HL-60 (cell line): ENCODE measurements at regions not wholly inside any gene's neighbourhood (a gene's known extent, or its start where the extent isn't known, plus 50 kb on each side); places are given as distances from the start of the nearest gene placed in this dataset.

Experiments used
- DNase-seq, 2 experiments: peaks; one replicate each; pipeline ENCODE4 v3.0.0-alpha.2; 2010 to 2020; ENCODE audit warnings: low read depth in 1 of 2, low spot score in 1 of 2
- H3K27ac ChIP-seq: fragments of 250-450 bp; sonication (Bioruptor Pico); replicated peaks from 2 replicates; pipeline ENCODE4 v1.5.1; 2020; ENCODE audit warnings: mild to moderate bottlenecking, moderate library complexity
- H3K27me3 ChIP-seq: fragments of 250-450 bp; sonication (Bioruptor Pico); 2 replicates; pipeline ENCODE4 v1.5.1; 2021; ENCODE audit warnings: mild to moderate bottlenecking, moderate library complexity; ENCODE audit not compliant: insufficient read depth, poor library complexity, severe bottlenecking
- H3K4me3 ChIP-seq: replicated peaks from 2 replicates; pipeline ENCODE4 v1.5.1; 2011; ENCODE audit warnings: mild to moderate bottlenecking, control low read depth, low read length; ENCODE audit not compliant: insufficient read depth
- CTCF ChIP-seq: IDR thresholded peaks from one replicate; pipeline ENCODE4 v1.5.1; 2011; ENCODE audit warnings: low read length, control low read depth, inconsistent platforms; ENCODE audit not compliant: insufficient read depth
- GABPA ChIP-seq: IDR thresholded peaks from 2 replicates; pipeline ENCODE4 v1.6.1; 2012; ENCODE audit warnings: low read depth
- POLR2AphosphoS5 ChIP-seq: IDR thresholded peaks from 2 replicates; pipeline ENCODE4 v1.6.1; 2012; ENCODE audit warnings: low read depth
- REST ChIP-seq: IDR thresholded peaks from 2 replicates; pipeline ENCODE4 v1.6.1; 2012; ENCODE audit warnings: low read depth; ENCODE audit not compliant: insufficient replicate concordance
- SPI1 ChIP-seq: IDR thresholded peaks from 2 replicates; pipeline ENCODE4 v1.6.1; 2012; ENCODE audit warnings: low read depth, mild to moderate bottlenecking, borderline replicate concordance

GRCh38 chr16:51003850-51004566 is 147.1 kb downstream of the SALL1 start:
- H3K27me3 ChIP-seq: no peaks in the 10 kb centered on the region
- H3K27ac ChIP-seq: no peak overlapping the region
- TF ChIP-seq GABPA (no peak), POLR2AphosphoS5 (no peak)
- H3K4me3 ChIP-seq: no peak overlapping the region
- no peak for DNase-seq

- H3K27me3 ChIP-seq: peaks cover 3% of the 10 kb centered on the region
- DNase-seq: no peak
- TF ChIP-seq GABPA: no peak
- TF ChIP-seq POLR2AphosphoS5: no peak
- TF ChIP-seq REST: no peak
- no peak for TF ChIP-seq CTCF
- TF ChIP-seq SPI1: no peak
- no peak overlapping the region for H3K27ac ChIP-seq
- H3K4me3 ChIP-seq: no peak overlapping the region
Observed at GRCh38 chr16:51002881-51003490, 148.1 kb downstream of the SALL1 start.

GRCh38 chr16:50999181-50999580 is 151.9 kb downstream of the SALL1 start:
- DNase-seq: no peak
- no peak overlapping the region for H3K4me3 ChIP-seq
- no peak overlapping the region for H3K27ac ChIP-seq
- TF ChIP-seq POLR2AphosphoS5 (no peak), CTCF (no peak), REST (no peak), GABPA (no peak), SPI1 (no peak)
- H3K27me3 ChIP-seq: peaks cover 3% of the 10 kb centered on the region

- TF ChIP-seq GABPA: no peak
- no peak for TF ChIP-seq REST
- TF ChIP-seq CTCF: no peak
- no peak for TF ChIP-seq POLR2AphosphoS5
- TF ChIP-seq SPI1: no peak
- H3K27me3 ChIP-seq: peaks cover 3% of the 10 kb centered on the region
- no peak for DNase-seq
- no peak overlapping the region for H3K27ac ChIP-seq
- H3K4me3 ChIP-seq: no peak overlapping the region
Observed at GRCh38 chr16:50998411-50998810, 152.7 kb downstream of the SALL1 start.
